NCI-H1105 treated with DMSO at 0.1 percent for 48 hours (cell line): ENCODE measurements at regions not wholly inside any gene's neighbourhood (a gene's known extent, or its start where the extent isn't known, plus 50 kb on each side); places are given as distances from the start of the nearest gene placed in this dataset.
"Not testable (repeated sequence)": the region's sequence is repeated elsewhere in the genome, so short reads cannot be mapped to it uniquely, and the experiment has no call there.

ENCODE experiments used
- DNase-seq: peaks from one replicate; lab custom pipeline; 2025; lab: John Stamatoyannopoulos, UW

GRCh38 chr2:8121022-8121825, 560.6 kb upstream of the ID2 start:
- no peak for DNase-seq

- no peak for DNase-seq
Measured at GRCh38 chr2:8121826-8122513, 559.9 kb upstream of the ID2 start.

DNA sequence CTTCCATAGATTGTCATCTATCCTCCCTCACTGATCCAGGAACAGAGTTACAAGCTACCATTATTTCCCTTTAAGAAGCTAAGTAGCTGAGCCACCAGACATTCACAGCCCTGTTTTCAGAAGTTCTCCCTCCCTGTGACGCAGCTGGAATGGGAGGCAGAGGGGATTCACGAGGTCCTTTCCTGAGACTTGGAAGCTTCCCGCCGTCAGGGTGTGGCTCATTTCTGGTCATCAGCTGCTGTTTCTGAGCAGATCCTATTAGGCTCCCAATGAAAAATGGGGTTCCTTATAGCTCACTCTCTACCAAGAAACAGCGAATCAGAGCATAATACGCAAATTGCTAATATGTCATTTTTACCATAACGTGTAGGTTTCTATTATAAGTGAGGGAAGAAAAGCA, 559.3 kb upstream of the ID2 start:
- DNase-seq = no peak

- no peak for DNase-seq
Measured at GRCh38 chr2:8123464-8123863, 558.4 kb upstream of the ID2 start.

DNA sequence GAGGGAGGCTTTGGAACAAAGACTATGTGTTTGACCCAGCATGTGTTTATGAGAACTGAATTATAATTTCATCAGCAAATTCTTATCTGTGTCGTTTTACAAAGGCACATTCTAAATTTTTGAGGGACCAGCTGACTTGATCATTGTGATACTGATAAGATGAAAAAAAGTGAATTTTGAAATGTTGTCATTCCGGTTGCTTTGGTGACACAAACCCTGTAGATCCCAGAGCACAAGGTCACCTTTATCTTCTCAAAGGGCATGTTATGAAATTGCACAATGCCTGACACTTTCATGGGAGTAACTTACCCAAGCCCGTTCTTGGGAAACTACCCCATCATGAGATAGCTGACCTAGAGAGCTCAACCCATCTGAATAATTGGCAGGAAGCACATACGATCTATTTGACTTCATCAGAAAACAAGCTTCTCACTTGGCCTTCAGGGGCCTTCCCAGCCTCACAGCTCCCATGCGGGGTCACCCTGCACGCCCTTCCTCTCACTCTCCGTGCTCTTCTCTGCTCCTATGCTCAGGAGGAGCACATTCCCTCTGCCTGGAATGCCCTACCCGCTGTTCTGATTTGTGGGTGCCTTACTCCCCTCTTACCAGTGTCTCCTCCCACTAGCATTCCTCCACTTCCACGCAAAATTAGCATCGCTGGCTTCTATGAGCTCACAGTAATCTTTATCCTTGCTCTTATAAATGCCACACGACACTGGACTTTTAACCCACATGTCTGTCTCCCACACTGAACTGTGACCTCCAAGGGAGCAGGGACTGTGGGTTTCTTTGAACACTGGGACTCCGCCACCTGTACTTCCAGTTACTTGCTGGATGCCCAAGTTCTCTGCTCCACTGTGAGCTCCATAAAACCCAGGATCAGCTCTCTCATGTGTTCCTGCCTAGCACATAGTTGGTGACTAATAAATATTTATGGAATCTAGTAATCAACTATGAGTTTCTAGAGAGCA, 555.8 kb upstream of the ID2 start:
- no peak for DNase-seq

DNA sequence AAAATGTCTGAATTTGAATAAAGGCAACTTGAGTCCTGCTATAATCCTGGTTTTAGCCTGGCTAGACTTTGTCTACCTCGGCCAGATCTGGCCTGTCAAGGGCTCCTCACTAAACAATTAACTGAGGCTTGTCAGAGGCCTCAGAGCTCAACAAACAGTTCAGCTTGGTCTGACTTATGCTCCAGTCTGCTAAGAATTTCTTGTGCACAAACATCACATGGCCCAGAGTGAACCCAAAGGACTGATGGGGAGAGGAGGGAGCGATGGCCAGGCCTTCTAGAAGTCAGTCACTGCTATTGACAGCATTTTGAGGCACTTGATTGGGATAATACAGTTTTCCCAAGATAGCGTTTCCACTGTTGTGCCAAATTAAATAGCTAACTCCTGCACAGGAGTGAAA, 555.1 kb upstream of the ID2 start:
- no peak for DNase-seq

GRCh38 chr2:8131423-8131822, 550.4 kb upstream of the ID2 start:
- DNase-seq = not testable (repeated sequence)

DNA sequence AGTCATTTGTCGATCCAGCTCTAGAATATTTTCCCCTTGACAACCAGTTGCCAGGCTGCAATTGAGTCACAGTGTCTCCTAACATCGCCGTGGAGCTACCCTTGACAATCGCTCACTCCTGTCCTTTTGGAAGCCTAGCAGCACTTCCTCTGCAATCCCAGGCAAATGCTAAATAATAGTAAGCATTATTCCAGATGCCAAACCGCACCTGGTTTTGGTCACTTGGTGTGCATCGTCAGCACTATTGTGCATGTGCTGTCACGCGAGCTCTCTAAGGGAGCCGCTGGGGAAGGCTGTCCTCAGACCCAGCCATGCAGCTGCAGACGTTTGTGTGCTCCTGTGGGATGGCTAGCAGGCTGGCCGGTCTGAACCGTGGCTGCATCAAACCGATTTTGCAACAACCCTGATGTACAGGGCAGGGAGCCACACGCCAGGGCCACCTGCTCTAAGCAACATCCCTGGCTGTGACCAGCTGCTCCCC, 549.5 kb upstream of the ID2 start:
- DNase-seq = peak; percentile 52

- DNase-seq = peak; percentile 46
Measured at GRCh38 chr2:8132879-8133278, 549.0 kb upstream of the ID2 start.

DNA sequence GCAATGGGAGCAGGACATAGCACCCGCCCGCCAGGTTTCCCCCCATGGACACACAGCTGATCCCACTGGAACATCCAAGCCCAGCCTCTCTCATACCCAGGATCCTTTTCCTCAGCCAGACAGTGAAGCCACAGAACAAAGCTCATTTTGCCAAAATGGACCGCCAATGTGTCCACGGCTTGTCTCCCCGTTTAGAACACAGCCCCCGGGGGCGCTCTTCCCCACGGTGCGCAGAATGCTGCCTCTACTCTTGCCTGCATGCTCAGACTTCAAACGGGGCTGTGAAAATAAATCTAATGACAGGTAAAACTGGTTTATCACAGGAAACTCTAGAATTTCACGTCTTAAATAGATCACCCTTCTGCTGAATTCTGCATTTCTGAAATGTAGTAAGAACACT, 548.5 kb upstream of the ID2 start:
- no peak for DNase-seq

GRCh38 chr2:8133913-8134472, 547.9 kb upstream of the ID2 start:
- peak; percentile 57 for DNase-seq

DNA sequence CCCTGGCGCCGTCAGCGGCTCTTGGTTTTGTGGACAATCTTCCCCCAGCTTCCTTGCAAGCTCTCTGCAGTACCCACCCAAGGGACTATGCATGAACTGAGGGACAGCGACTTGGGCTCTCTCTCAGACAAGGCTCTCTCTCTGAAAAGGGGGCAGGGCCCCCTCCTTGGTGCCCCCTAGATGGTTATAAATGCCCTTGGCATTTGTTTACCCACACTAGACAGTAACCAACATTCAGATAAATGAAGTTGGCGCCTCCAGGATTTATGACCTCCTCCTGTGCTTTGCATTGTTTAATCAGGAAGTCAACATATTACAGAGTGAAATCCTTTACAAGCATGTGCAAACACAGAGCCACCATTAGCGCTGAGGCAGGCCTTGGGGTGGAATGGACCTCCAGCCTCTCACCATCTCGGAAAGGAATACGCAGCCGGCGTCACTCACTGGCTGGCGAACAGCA, 547.4 kb upstream of the ID2 start:
- peak; percentile 91 for DNase-seq

DNA sequence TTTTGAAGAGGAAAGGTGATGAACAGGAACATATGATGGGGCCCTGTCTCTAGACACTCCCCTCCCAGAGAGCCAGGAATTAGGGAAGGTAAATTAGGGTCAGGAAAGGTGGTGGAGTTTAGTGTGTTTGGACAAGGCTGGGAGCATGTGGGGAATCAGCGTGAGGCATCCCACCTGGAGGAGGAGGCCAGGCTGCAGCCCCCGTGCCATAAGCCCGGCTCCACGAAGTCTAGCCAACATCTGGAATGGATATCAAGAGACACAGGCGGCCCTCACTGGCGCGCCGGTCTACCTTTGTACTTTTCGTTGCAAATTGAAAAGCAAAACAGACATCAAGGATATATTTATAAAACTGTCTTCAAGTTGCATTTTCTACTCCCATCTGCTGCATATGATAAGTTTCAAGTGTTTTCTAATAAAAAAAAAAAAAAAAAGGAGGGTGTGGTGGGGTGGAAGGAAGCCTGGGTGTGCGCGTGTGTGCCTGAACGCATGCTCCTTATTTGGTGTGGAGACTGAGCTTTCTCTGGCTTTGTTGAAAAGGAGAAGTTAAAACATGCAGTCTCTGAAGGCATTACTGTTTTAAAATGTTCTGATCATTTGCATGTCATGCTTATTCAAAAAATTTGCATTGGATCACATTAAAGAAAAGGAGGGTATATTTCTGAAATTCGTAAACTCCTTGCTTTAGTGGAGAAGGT, 546.7 kb upstream of the ID2 start:
- DNase-seq = peak; percentile 91

- no peak for DNase-seq
Measured at GRCh38 chr2:8137801-8138200, 544.1 kb upstream of the ID2 start.

DNA sequence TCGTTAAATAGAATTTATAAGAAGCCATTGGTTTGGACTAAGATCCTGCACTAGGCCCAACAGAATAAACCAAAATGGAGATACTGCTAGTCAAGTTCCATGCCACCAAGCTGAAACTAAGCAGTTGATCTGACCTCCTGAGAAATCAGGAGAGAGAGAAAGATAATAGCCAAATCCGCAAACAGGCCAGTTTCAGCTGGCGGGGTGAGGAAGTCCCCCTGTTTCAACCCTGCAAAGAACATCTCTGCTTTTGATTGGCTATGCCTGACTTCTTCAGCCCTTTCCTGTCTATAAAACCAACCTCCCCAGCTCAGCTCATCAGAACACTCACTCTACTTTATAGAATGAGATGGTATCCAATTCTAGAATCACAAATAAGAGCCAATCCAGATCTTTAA, 543.3 kb upstream of the ID2 start:
- DNase-seq = no peak

- no peak for DNase-seq
Measured at GRCh38 chr2:8138923-8139667, 542.8 kb upstream of the ID2 start.

- no peak for DNase-seq
Measured at GRCh38 chr2:8139668-8140200, 542.1 kb upstream of the ID2 start.

DNA sequence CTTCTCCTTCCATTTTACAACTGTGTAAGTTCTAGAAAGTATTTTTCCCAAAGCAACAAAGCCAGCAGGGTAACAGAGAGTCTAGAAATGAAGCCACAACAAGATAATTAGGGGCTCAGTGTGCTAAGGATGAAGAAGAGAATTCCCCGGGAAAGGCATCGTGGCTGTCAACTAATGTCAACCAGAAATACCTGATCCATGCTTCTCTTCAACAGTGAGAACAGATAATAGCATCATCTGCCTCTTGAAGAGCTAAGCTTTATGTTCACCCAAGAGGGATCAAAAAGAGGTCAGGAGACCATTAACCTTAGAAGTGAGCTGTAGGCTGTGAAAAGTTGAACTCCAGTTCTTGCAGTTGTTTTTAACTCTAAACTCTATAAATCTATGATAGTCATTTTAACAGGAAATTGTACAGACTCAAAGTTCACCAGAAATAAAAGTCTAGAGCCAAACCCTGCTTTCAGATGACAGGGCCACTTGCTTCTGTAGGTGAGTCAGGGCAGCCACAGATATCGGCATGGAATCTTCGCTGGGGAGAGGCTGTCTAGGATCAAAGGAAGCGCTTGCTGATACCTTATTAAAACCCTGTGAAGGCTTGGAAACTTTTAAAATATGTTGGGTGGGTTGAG, 540.7 kb upstream of the ID2 start:
- no peak for DNase-seq

DNA sequence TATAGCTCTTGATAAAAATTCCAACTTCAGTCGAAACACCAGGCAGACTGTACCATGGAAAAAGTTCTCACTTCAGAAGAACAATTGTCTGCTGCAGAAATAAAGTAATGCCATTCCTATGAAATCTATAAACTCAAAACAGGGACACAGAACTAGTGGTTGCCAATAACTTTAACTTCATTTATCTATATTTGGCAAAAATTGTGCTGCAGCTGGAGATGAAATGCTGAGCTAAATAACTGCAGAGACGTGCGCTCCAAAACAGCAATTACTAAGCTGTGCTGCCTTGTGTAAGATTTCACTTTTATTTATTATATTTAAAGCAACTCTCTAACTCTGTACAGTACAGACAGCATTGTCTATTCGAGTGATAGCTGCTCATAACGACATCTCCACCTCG, 540.1 kb upstream of the ID2 start:
- DNase-seq = no peak

- DNase-seq = no peak
Measured at GRCh38 chr2:8142461-8142860, 539.4 kb upstream of the ID2 start.
